ENCODE measurements at regions not wholly inside any gene's neighbourhood (a gene's known extent, or its start where the extent isn't known, plus 50 kb on each side); places are given as distances from the start of the nearest gene placed in this dataset.

GRCh38 chr14:76655331-76655730 is 105.9 kb upstream of the VASH1 start:
- TF ChIP-seq POLR2A (IDR thresholded peaks at IDR 0.05) (no peak), CTCF (IDR thresholded peaks at IDR 0.05) (no peak)

Measured in esophagus squamous epithelium (tissue), 4 donors.